ENCODE measurements at regions not wholly inside any gene's neighbourhood (a gene's known extent, or its start where the extent isn't known, plus 50 kb on each side); places are given as distances from the start of the nearest gene placed in this dataset.

GRCh38 chr13:73275163-73275562 lies 216.4 kb downstream of the KLF5 start:
- no peak overlapping the region for H3K4me3 ChIP-seq (ENCODE audit: low read depth, low read length)
- H3K36me3 ChIP-seq (ENCODE audit: control insufficient read depth, insufficient read depth, low read length) = no peaks in the 10 kb centered on the region
- no peak for TF ChIP-seq CTCF (IDR thresholded peaks at IDR 0.05; ENCODE audit: insufficient read depth, low read length, poor library complexity, severe bottlenecking)
- no peak for DNase-seq (ENCODE audit: low read depth)
- H3K27me3 ChIP-seq (ENCODE audit: control insufficient read depth, insufficient read depth, low read length) = no peaks in the 10 kb centered on the region

DNA sequence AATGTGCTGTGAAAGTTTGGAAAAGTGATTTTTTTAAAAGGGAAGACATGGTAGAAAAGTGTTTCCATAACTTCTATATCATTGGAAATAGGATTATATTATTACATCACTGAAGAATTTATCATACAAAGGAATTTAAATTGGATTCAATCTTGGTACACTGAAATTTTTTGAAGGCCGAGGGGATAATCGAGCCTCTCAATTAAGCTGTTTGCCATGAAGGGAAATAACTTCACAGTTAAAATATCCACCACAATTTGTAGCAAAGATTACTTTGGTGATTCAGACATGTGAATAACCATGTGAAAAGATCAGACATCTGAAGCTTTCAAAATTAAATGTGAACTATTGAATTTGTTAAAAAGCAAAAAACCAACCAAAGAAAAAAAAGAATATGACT lies 215.3 kb downstream of the KLF5 start:
- DNase-seq (ENCODE audit: low read depth) = no peak
- H3K27me3 ChIP-seq (ENCODE audit: control insufficient read depth, insufficient read depth, low read length) = no peaks in the 10 kb centered on the region
- no peak overlapping the region for H3K4me3 ChIP-seq (ENCODE audit: low read depth, low read length)
- no peak for TF ChIP-seq CTCF (IDR thresholded peaks at IDR 0.05; ENCODE audit: insufficient read depth, low read length, poor library complexity, severe bottlenecking)
- H3K36me3 ChIP-seq (ENCODE audit: control insufficient read depth, insufficient read depth, low read length) = no peaks in the 10 kb centered on the region

GRCh38 chr13:73273745-73274144 lies 214.9 kb downstream of the KLF5 start:
- peak; percentile 92 for DNase-seq (ENCODE audit: low read depth)
- no peak for TF ChIP-seq CTCF (IDR thresholded peaks at IDR 0.05; ENCODE audit: insufficient read depth, low read length, poor library complexity, severe bottlenecking)
- Histone ChIP-seq H3K27me3 (ENCODE audit: control insufficient read depth, insufficient read depth, low read length) (no peaks in the 10 kb centered on the region), H3K4me3 (ENCODE audit: low read depth, low read length) (no peak overlapping the region), H3K36me3 (ENCODE audit: control insufficient read depth, insufficient read depth, low read length) (no peaks in the 10 kb centered on the region)

GRCh38 chr13:73273276-73273675 lies 214.5 kb downstream of the KLF5 start:
- no peaks in the 10 kb centered on the region for H3K36me3 ChIP-seq (ENCODE audit: control insufficient read depth, insufficient read depth, low read length)
- H3K27me3 ChIP-seq (ENCODE audit: control insufficient read depth, insufficient read depth, low read length) = no peaks in the 10 kb centered on the region
- no peak for TF ChIP-seq CTCF (IDR thresholded peaks at IDR 0.05; ENCODE audit: insufficient read depth, low read length, poor library complexity, severe bottlenecking)
- DNase-seq (ENCODE audit: low read depth) = no peak
- H3K4me3 ChIP-seq (ENCODE audit: low read depth, low read length) = no peak overlapping the region

DNA sequence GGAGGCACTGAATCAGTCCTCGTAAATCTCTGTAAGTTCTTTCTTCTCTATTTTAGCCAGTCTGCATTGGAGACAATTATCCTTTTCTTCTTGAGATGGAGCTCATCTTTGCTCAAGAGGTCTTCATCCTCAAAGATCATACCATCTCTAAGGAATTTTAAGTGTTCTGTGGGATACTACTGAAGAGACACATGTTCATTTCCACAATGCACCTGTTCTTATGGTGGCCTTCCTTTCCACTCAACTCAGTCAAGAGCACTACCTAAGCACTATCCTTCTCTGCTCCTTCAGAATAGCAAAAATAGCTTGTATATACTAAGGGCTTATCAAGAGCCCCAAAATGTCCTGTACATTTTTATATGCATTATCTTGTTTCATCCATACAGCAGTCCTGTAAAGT lies 214.0 kb downstream of the KLF5 start:
- no peak for DNase-seq (ENCODE audit: low read depth)
- Histone ChIP-seq H3K36me3 (ENCODE audit: control insufficient read depth, insufficient read depth, low read length) (no peaks in the 10 kb centered on the region), H3K4me3 (ENCODE audit: low read depth, low read length) (no peak overlapping the region), H3K27me3 (ENCODE audit: control insufficient read depth, insufficient read depth, low read length) (no peaks in the 10 kb centered on the region)
- TF ChIP-seq CTCF (IDR thresholded peaks at IDR 0.05; ENCODE audit: insufficient read depth, low read length, poor library complexity, severe bottlenecking) = no peak

GRCh38 chr13:73268306-73268705 lies 209.5 kb downstream of the KLF5 start:
- Histone ChIP-seq H3K27me3 (ENCODE audit: control insufficient read depth, insufficient read depth, low read length) (no peaks in the 10 kb centered on the region), H3K4me3 (ENCODE audit: low read depth, low read length) (no peak overlapping the region), H3K36me3 (ENCODE audit: control insufficient read depth, insufficient read depth, low read length) (no peaks in the 10 kb centered on the region)
- TF ChIP-seq CTCF (IDR thresholded peaks at IDR 0.05; ENCODE audit: insufficient read depth, low read length, poor library complexity, severe bottlenecking) = no peak
- DNase-seq (ENCODE audit: low read depth) = no peak

All from kidney epithelial cell (primary cell).